ENCODE measurements at regions not wholly inside any gene's neighbourhood (a gene's known extent, or its start where the extent isn't known, plus 50 kb on each side); places are given as distances from the start of the nearest gene placed in this dataset.

- TF ChIP-seq POLR2AphosphoS5 (IDR thresholded peaks at IDR 0.05; ENCODE audit: low read depth, low read length) (no peak), CTCF (IDR thresholded peaks at IDR 0.05 in 2 of 3, conservative IDR thresholded peaks at IDR 0.05 in 1 of 3; ENCODE audit: borderline replicate concordance in 1 of 3, insufficient read depth in 1 of 3, low read depth in 2 of 3, low read length in 2 of 3) (no peak), EZH2 (IDR thresholded peaks at IDR 0.05) (no peak)
- TF ChIP-seq, protein P1, sequence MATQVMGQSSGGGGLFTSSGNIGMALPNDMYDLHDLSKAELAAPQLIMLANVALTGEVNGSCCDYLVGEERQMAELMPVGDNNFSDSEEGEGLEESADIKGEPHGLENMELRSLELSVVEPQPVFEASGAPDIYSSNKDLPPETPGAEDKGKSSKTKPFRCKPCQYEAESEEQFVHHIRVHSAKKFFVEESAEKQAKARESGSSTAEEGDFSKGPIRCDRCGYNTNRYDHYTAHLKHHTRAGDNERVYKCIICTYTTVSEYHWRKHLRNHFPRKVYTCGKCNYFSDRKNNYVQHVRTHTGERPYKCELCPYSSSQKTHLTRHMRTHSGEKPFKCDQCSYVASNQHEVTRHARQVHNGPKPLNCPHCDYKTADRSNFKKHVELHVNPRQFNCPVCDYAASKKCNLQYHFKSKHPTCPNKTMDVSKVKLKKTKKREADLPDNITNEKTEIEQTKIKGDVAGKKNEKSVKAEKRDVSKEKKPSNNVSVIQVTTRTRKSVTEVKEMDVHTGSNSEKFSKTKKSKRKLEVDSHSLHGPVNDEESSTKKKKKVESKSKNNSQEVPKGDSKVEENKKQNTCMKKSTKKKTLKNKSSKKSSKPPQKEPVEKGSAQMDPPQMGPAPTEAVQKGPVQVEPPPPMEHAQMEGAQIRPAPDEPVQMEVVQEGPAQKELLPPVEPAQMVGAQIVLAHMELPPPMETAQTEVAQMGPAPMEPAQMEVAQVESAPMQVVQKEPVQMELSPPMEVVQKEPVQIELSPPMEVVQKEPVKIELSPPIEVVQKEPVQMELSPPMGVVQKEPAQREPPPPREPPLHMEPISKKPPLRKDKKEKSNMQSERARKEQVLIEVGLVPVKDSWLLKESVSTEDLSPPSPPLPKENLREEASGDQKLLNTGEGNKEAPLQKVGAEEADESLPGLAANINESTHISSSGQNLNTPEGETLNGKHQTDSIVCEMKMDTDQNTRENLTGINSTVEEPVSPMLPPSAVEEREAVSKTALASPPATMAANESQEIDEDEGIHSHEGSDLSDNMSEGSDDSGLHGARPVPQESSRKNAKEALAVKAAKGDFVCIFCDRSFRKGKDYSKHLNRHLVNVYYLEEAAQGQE (IDR thresholded peaks at IDR 0.05; ENCODE audit: low read depth), result no peak
Measured at GRCh38 chr13:62327367-62327766, 911.7 kb upstream of the PCDH20 start.

Measured in HCT116 (cell line).